HEK293T (cell line): ENCODE measurements at regions not wholly inside any gene's neighbourhood (a gene's known extent, or its start where the extent isn't known, plus 50 kb on each side); places are given as distances from the start of the nearest gene placed in this dataset.
"Not testable (repeated sequence)": the region's sequence is repeated elsewhere in the genome, so short reads cannot be mapped to it uniquely, and the experiment has no call there.

Experiments used
- ARNT ChIP-seq: fragments of 450-650 bp; IDR thresholded peaks from 2 replicates; pipeline ENCODE4 v1.6.1; 2017; ENCODE audit warnings: mild to moderate bottlenecking
- BHLHE40 ChIP-seq: fragments of 450-650 bp; IDR thresholded peaks from 2 replicates; pipeline ENCODE4 v1.6.1; 2016; ENCODE audit warnings: mild to moderate bottlenecking, moderate library complexity, borderline replicate concordance
- CTBP1 ChIP-seq: fragments of 450-650 bp; IDR thresholded peaks from 2 replicates; pipeline ENCODE4 v1.6.1; 2016; ENCODE audit warnings: borderline replicate concordance
- ELF4 ChIP-seq: fragments of 450-650 bp; IDR thresholded peaks from 2 replicates; pipeline ENCODE4 v1.6.1; 2017; ENCODE audit warnings: antibody characterized with exemption
- FOXA1 ChIP-seq: fragments of 450-650 bp; IDR thresholded peaks from 2 replicates; pipeline ENCODE4 v1.6.1; 2016; ENCODE audit warnings: mild to moderate bottlenecking
- FOXK2 ChIP-seq: fragments of 450-650 bp; IDR thresholded peaks from 2 replicates; pipeline ENCODE4 v1.6.1; 2016; ENCODE audit warnings: mild to moderate bottlenecking
- FOXM1 ChIP-seq: fragments of 450-650 bp; IDR thresholded peaks from 2 replicates; pipeline ENCODE4 v1.6.1; 2017; ENCODE audit warnings: mild to moderate bottlenecking, borderline replicate concordance
- L3MBTL2 ChIP-seq: fragments of 450-650 bp; conservative IDR thresholded peaks from 2 replicates; pipeline ENCODE4 v1.6.1; 2016; ENCODE audit warnings: mild to moderate bottlenecking
- LEF1 ChIP-seq: fragments of 450-650 bp; IDR thresholded peaks from 2 replicates; pipeline ENCODE4 v1.6.1; 2017; ENCODE audit warnings: mild to moderate bottlenecking, borderline replicate concordance
- SUZ12 ChIP-seq: fragments of 450-650 bp; IDR thresholded peaks from 2 replicates; pipeline ENCODE4 v1.6.1; 2016; ENCODE audit warnings: mild to moderate bottlenecking
- TARDBP ChIP-seq: fragments of 450-650 bp; IDR thresholded peaks from 2 replicates; pipeline ENCODE4 v1.6.1; 2016
- TF ChIP-seq, protein P1 (sequence below): fragments of 450-650 bp; IDR thresholded peaks from 2 replicates; pipeline ENCODE4 v1.6.1; 2016

DNA sequence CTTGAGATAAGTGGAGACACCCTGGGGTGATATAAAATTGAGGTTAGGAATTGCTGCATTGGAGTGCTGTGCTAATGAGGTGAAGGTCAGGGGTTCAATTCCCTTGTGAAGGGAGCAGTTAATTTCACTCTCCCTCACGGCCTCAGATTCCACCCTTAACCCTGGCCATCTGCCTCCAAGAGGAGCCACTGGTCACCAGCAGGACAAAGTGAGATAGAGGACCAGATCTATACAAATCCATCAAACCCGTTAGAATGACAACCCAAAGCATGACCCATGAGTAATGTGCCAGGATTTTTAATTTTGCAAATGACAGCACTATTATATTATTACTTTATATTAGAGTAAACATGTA lies 186.4 kb upstream of the IRF2BP2 start:
- not testable (repeated sequence) for TF ChIP-seq FOXK2, TARDBP, BHLHE40, SUZ12, FOXA1, CTBP1, FOXM1, LEF1, ARNT, L3MBTL2, ELF4
- TF ChIP-seq, protein P1, sequence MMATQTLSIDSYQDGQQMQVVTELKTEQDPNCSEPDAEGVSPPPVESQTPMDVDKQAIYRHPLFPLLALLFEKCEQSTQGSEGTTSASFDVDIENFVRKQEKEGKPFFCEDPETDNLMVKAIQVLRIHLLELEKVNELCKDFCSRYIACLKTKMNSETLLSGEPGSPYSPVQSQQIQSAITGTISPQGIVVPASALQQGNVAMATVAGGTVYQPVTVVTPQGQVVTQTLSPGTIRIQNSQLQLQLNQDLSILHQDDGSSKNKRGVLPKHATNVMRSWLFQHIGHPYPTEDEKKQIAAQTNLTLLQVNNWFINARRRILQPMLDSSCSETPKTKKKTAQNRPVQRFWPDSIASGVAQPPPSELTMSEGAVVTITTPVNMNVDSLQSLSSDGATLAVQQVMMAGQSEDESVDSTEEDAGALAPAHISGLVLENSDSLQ, result not testable (repeated sequence)
